Endothelial cell of umbilical vein (primary cell): ENCODE measurements at regions not wholly inside any gene's neighbourhood (a gene's known extent, or its start where the extent isn't known, plus 50 kb on each side); places are given as distances from the start of the nearest gene placed in this dataset.

ENCODE experiments used
- BruUV-seq: library from RNA; stranded (reverse); fragments of 400-500 nt; replicated peaks from 2 replicates; lab custom pipeline; 2021; lab: Mats Ljungman, UMichigan
- CTCF ChIA-PET: fragments of 300-600, 350-600 bp; sonication (Branson Sonifier 250); formaldehyde crosslinking; loops from one replicate; lab custom pipeline; 2021; ENCODE audit warnings: antibody characterized with exemption, inconsistent platforms; lab: Charles Lee
- POLR2A ChIA-PET: fragments of 300-600, 350-600 bp; sonication (Branson Sonifier 250); formaldehyde crosslinking; loops from one replicate; lab custom pipeline; 2021; ENCODE audit warnings: antibody characterized with exemption, inconsistent platforms; lab: Charles Lee
- DNase-seq: peaks from one replicate; pipeline ENCODE4 v3.0.0-alpha.2; 2011; ENCODE audit warnings: low read depth, low spot score
- FAIRE-seq: peaks from 2 replicates; lab custom pipeline; 2011; peaks lifted over from hg19 to GRCh38; lab: Jason Lieb, UNC
- H2AFZ ChIP-seq: 2 replicates; pipeline ENCODE4 v1.6.0; 2012; ENCODE audit warnings: low read depth, low read length, control low read depth, inconsistent platforms
- H3K27ac ChIP-seq: 2 replicates; pipeline ENCODE4 v1.5.1; 2011; ENCODE audit warnings: low read depth, mild to moderate bottlenecking, control low read depth, low read length, moderate library complexity; ENCODE audit not compliant: insufficient read depth
- H3K27me3 ChIP-seq, 2 experiments: 2 replicates each; pipeline versions ENCODE4 v1.6.0 to v1.6.1; 2011; ENCODE audit warnings: low read length in 2 of 2, mixed read lengths in 1 of 2; ENCODE audit not compliant: control insufficient read depth in 2 of 2, insufficient read depth in 2 of 2
- H3K36me3 ChIP-seq, 2 experiments: 2 replicates in 1 of 2; 3 replicates in 1 of 2; pipeline ENCODE4 v1.5.1; 2011; ENCODE audit warnings: low read length in 2 of 2, mild to moderate bottlenecking in 1 of 2, moderate library complexity in 1 of 2; ENCODE audit not compliant: control insufficient read depth in 2 of 2, insufficient read depth in 2 of 2; ENCODE audit errors: extremely low read depth in 1 of 2
- H3K4me1 ChIP-seq: 3 replicates; pipeline ENCODE4 v1.5.1; 2011; ENCODE audit warnings: mild to moderate bottlenecking, low read length; ENCODE audit not compliant: control insufficient read depth, insufficient read depth; ENCODE audit errors: extremely low read depth
- H3K4me2 ChIP-seq: 2 replicates; pipeline ENCODE4 v1.6.1; 2011; ENCODE audit warnings: low read length, control low read depth, mixed read lengths; ENCODE audit not compliant: insufficient read depth
- H3K4me3 ChIP-seq, 3 experiments: fragments of 200-600 bp in 1 of 3; sonication (generic), shearing (Covaris generic) in 1 of 3; replicated peaks in 1 of 3; 2 replicates each; pipeline ENCODE4 v1.5.1; 2011 to 2016; ENCODE audit warnings: control low read depth in 3 of 3, low read length in 3 of 3, mild to moderate bottlenecking in 2 of 3, inconsistent platforms in 1 of 3, low read depth in 1 of 3, moderate library complexity in 1 of 3; ENCODE audit not compliant: insufficient read depth in 1 of 3
- H3K79me2 ChIP-seq: 2 replicates; pipeline ENCODE4 v1.6.0; 2012; ENCODE audit warnings: low read length, inconsistent platforms; ENCODE audit not compliant: control insufficient read depth, insufficient read depth
- H3K9ac ChIP-seq: replicated peaks from 2 replicates; pipeline ENCODE3; 2011; ENCODE audit warnings: low read length, control low read depth; ENCODE audit not compliant: insufficient read depth; ENCODE audit errors: extremely low read depth
- H3K9me1 ChIP-seq: replicated peaks from 3 replicates; pipeline ENCODE4 v1.6.0; 2011; ENCODE audit warnings: mild to moderate bottlenecking, low read length; ENCODE audit not compliant: control insufficient read depth, insufficient read depth; ENCODE audit errors: extremely low read depth
- H3K9me3 ChIP-seq: replicated peaks from 2 replicates; pipeline ENCODE4 v1.5.1; 2012; ENCODE audit warnings: low read length, inconsistent platforms; ENCODE audit not compliant: control insufficient read depth, insufficient read depth
- H4K20me1 ChIP-seq: replicated peaks from 2 replicates; pipeline ENCODE3; 2011; ENCODE audit warnings: mild to moderate bottlenecking, low read length; ENCODE audit not compliant: control insufficient read depth, insufficient read depth; ENCODE audit errors: extremely low read depth
- EZH2 ChIP-seq: IDR thresholded peaks from 2 replicates; pipeline ENCODE4 v1.6.1; 2012; ENCODE audit warnings: borderline replicate concordance, low read depth, mild to moderate bottlenecking, moderate library complexity, low read length, inconsistent platforms; ENCODE audit not compliant: severe bottlenecking
- FOS ChIP-seq: IDR thresholded peaks from 2 replicates; pipeline ENCODE4 v1.6.1; 2011; ENCODE audit warnings: mild to moderate bottlenecking, low read length, moderate library complexity, borderline replicate concordance; ENCODE audit not compliant: insufficient read depth
- GATA2 ChIP-seq: IDR thresholded peaks from 2 replicates; pipeline ENCODE4 v1.7.0; 2011; ENCODE audit warnings: low read depth, mild to moderate bottlenecking, moderate library complexity, mixed read lengths, low read length; ENCODE audit not compliant: insufficient read length, insufficient read depth
- JUN ChIP-seq: IDR thresholded peaks from 2 replicates; pipeline ENCODE4 v1.6.1; 2011; ENCODE audit warnings: borderline replicate concordance, low read depth; ENCODE audit not compliant: insufficient read length, insufficient read depth
- MYC ChIP-seq: IDR thresholded peaks from one replicate; pipeline ENCODE4 v1.6.1; 2011; ENCODE audit warnings: mild to moderate bottlenecking, low read depth, low read length
- POLR2A ChIP-seq: IDR thresholded peaks from 2 replicates; pipeline ENCODE4 v1.6.1; 2012; ENCODE audit warnings: low read depth, mild to moderate bottlenecking, control low read depth, low read length
- POLR2AphosphoS5 ChIP-seq: IDR thresholded peaks from 2 replicates; pipeline ENCODE4 v1.6.1; 2012; ENCODE audit warnings: low read depth, mild to moderate bottlenecking, control low read depth, low read length, moderate library complexity; ENCODE audit not compliant: insufficient read depth
- dilution Hi-C: fragments of 300-500 bp; cut with MboI; formaldehyde crosslinking; loops from one replicate; pipeline ENCODE4 v1.15.0; 2019; ENCODE audit warnings: low sequenced_read_pairs; ENCODE audit not compliant: extremely low pct_ligation_motif_present
- intact Hi-C: fragments of 100-400 bp; cut with micrococcal nuclease; formaldehyde crosslinking; loops from one replicate; pipeline ENCODE4 v1.10.0; 2022
- TF ChIP-seq, protein P1 (sequence below): IDR thresholded peaks from 2 replicates; pipeline ENCODE4 v1.6.1; 2011; ENCODE audit not compliant: insufficient read depth, insufficient read length
- TF ChIP-seq, protein P2 (sequence below), 2 donors: IDR thresholded peaks; 1 replicate in 1 of 2; 2 replicates in 1 of 2; pipeline ENCODE4 v1.5.1; 2011; ENCODE audit warnings: low read length in 2 of 2, mild to moderate bottlenecking in 2 of 2, moderate library complexity in 2 of 2, control low read depth in 1 of 2, inconsistent platforms in 1 of 2, low read depth in 1 of 2; ENCODE audit not compliant: insufficient read depth in 1 of 2; ENCODE audit errors: extremely low read depth in 1 of 2

DNA sequence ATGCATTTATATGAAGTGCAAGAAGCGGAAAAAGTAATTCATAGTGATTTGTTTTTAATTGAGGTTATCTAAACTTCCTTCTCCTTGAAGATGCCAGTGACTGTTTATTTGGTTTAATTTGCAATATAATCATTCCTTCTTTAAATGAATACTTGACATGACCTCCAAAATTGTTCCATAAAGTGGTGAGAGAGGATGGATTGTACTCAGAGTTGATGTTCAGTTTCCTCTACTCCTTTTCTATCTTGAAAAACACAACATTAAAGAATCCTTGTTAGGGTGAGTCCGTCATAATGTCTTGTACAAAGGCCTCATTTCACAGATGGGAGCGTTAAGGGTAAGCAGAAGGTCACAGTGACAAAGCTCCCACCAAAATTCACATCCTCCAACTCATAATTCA is 756.1 kb upstream of the KLHL29 start:
- no peak for FAIRE-seq
- no peak for DNase-seq
- no TSS peak for BruUV-seq
- CTCF ChIA-PET, result no interaction called here
- Histone ChIP-seq H3K36me3 (no peaks in the 10 kb centered on the region), H3K27ac (no peak overlapping the region), H4K20me1 (no peaks in the 10 kb centered on the region), H3K4me1 (no peaks in the 10 kb centered on the region), H2AFZ (no peak overlapping the region), H3K4me3 (no peak overlapping the region), H3K9me1 (no peaks in the 10 kb centered on the region), H3K4me2 (no peak overlapping the region), H3K9ac (no peak overlapping the region), H3K27me3 (no peaks in the 10 kb centered on the region), H3K79me2 (no peaks in the 10 kb centered on the region), H3K9me3 (peaks cover 6% of the 10 kb centered on the region)
- intact Hi-C loops, result no loop called here
- POLR2A ChIA-PET, result no interaction called here
- TF ChIP-seq EZH2, result no peak
- TF ChIP-seq, protein P1, sequence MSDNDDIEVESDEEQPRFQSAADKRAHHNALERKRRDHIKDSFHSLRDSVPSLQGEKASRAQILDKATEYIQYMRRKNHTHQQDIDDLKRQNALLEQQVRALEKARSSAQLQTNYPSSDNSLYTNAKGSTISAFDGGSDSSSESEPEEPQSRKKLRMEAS, result no peak
- no peak for TF ChIP-seq MYC
- TF ChIP-seq POLR2AphosphoS5, result no peak
- no peak for TF ChIP-seq JUN
- TF ChIP-seq GATA2, result no peak
- TF ChIP-seq, protein P2, sequence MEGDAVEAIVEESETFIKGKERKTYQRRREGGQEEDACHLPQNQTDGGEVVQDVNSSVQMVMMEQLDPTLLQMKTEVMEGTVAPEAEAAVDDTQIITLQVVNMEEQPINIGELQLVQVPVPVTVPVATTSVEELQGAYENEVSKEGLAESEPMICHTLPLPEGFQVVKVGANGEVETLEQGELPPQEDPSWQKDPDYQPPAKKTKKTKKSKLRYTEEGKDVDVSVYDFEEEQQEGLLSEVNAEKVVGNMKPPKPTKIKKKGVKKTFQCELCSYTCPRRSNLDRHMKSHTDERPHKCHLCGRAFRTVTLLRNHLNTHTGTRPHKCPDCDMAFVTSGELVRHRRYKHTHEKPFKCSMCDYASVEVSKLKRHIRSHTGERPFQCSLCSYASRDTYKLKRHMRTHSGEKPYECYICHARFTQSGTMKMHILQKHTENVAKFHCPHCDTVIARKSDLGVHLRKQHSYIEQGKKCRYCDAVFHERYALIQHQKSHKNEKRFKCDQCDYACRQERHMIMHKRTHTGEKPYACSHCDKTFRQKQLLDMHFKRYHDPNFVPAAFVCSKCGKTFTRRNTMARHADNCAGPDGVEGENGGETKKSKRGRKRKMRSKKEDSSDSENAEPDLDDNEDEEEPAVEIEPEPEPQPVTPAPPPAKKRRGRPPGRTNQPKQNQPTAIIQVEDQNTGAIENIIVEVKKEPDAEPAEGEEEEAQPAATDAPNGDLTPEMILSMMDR (IDR thresholded peaks at IDR 0.05; ENCODE audit: extremely low read depth in 1 of 2, insufficient read depth in 1 of 2, low read depth in 1 of 2, low read length in 2 of 2), result no peak
- no peak for TF ChIP-seq POLR2A
- TF ChIP-seq FOS, result no peak
- dilution Hi-C loops, result no loop called here
